ENCODE measurements at regions not wholly inside any gene's neighbourhood (a gene's known extent, or its start where the extent isn't known, plus 50 kb on each side); places are given as distances from the start of the nearest gene placed in this dataset.

GRCh38 chr16:80009971-80010659 is 409.6 kb upstream of the MAF start:
- Mint-ChIP-seq H3K27ac (no peak overlapping the region), H3K9me3 (peaks cover 8% of the 10 kb centered on the region), H3K27me3 (no peaks in the 10 kb centered on the region), H3K36me3 (ENCODE audit: low read depth) (no peaks in the 10 kb centered on the region), H3K4me1 (ENCODE audit: low read depth) (no peaks in the 10 kb centered on the region), H3K4me3 (no peak overlapping the region)
- intact Hi-C loops (cut with micrococcal nuclease), result no loop called here

DNA sequence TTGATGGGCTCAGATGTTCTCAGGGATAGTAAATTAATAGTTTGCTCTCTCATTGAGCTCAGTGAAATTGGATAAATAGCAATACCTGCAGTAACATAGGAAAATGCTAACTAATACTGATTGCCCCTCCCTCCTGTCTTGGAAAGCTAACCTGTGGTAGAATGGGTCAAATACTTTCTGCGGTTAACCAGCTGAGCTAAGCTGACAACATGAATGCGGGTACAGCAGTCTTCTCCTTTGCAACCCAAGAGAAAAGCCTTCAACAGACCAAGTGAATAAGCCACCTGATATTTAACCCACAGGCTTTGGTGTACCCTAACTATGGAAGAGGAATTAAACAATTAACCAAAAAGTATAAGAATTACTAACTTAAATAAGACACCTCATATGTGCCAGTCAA is 408.3 kb upstream of the MAF start:
- intact Hi-C loops (cut with micrococcal nuclease), result no loop called here
- H3K27ac Mint-ChIP-seq, result no peak overlapping the region

DNA sequence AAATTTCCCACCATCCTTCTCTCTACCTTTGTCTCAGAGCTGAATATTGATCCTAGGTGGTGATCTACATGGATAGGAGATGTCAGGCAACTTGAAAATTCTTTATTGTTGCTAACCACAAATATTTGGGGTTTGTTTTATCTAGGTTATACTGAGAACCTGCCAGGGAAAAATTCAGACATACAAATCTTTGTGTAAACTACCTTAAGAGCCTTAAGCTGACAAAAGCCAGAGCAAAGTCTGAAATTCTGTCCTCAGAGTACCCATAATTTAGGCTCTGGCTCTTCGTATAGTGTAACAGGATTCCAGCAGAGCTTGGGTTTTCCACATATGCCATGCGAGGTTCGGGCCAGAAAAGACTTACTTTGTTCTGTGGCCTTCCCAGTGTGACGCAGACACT is 406.7 kb upstream of the MAF start:
- Mint-ChIP-seq H3K4me1 (ENCODE audit: low read depth) (no peaks in the 10 kb centered on the region), H3K36me3 (ENCODE audit: low read depth) (no peaks in the 10 kb centered on the region), H3K4me3 (no peak overlapping the region), H3K27me3 (no peaks in the 10 kb centered on the region), H3K27ac (no peak overlapping the region), H3K9me3 (peaks cover 19% of the 10 kb centered on the region)
- intact Hi-C loops (cut with micrococcal nuclease), result no loop called here

More for the DNA sequence above, 408.3 kb upstream of the MAF start:
- no peaks in the 10 kb centered on the region for H3K4me1 Mint-ChIP-seq (ENCODE audit: low read depth)
- H3K36me3 Mint-ChIP-seq (ENCODE audit: low read depth), result no peaks in the 10 kb centered on the region
- H3K4me3 Mint-ChIP-seq, result no peak overlapping the region
- peaks cover 14% of the 10 kb centered on the region for H3K9me3 Mint-ChIP-seq
- no peaks in the 10 kb centered on the region for H3K27me3 Mint-ChIP-seq

DNA sequence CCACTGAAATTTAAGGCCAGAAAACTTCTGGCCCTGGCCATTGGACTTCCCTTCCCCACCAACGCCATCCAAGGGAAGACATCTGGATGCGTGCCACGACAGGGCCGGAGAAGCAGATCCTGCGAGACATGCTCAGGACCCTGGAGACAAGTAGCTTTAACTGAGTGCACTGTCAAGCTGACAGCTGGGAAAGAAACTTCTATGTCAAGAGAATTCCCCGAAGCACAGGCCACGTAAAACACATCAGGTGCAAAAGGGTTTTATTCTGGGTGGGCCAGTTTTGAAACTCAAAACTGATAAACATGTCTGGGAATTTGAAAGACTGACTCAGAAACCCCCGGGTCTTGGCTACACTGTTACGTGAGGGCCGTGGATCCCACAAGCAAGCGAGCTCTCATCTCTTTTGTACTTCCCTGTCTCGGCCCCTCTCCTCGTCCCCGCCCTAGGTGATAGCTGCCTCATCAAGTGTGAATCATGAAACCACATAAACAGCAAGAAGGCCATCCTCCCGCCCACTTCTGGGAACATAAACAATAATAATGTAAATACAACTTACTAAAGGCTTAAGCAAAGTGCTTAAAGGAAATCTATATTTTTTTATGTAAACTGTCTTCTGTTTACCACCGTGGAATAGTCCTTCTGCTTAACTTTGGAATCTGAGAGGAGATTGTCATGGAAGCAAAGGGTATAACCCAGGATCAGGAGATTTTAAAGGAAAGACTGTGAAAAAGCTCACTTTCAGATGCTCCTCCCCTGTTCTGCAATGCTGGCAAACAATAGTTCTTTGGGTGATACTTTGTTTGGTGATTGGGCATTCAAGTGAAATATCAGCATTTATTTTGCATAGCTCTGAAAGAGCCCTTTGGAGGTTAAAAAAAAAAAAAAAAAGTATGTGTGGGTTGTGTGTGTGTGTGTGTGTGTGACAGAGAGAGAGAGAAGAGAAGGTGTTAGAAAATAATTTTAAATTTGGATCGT is 406.0 kb upstream of the MAF start:
- Mint-ChIP-seq H3K9me3 (peaks cover 19% of the 10 kb centered on the region), H3K4me1 (ENCODE audit: low read depth) (no peaks in the 10 kb centered on the region)
- intact Hi-C loops (cut with micrococcal nuclease), result no loop called here

GRCh38 chr16:80004113-80004512 is 403.6 kb upstream of the MAF start:
- Mint-ChIP-seq H3K9me3 (peaks cover 11% of the 10 kb centered on the region), H3K4me1 (ENCODE audit: low read depth) (no peaks in the 10 kb centered on the region), H3K4me3 (no peak overlapping the region), H3K36me3 (ENCODE audit: low read depth) (no peaks in the 10 kb centered on the region), H3K27me3 (no peaks in the 10 kb centered on the region), H3K27ac (no peak overlapping the region)
- intact Hi-C loops (cut with micrococcal nuclease), result no loop called here

More for the DNA sequence above, 406.0 kb upstream of the MAF start:
- Mint-ChIP-seq H3K4me3 (no peak overlapping the region), H3K27me3 (no peaks in the 10 kb centered on the region), H3K36me3 (ENCODE audit: low read depth) (no peaks in the 10 kb centered on the region), H3K27ac (no peak overlapping the region)

DNA sequence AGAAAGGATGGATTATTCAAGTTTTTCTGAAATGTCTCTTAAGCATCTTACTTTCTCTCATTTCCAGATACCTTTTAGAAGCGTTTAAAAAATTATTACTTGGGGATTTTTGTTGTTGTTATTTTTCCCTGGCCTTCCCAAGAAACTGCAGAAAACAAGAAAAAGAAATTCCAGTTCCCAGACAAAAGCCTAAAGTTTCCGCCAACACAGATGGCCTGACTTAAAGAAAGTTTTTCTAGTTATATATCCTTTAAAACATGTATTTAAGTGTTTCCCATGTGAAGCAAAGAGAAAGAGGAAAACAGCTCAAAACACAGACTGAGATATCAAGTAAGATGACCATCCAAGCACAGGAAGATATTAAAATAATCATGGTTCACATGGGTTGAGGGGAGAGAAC is 401.7 kb upstream of the MAF start:
- Mint-ChIP-seq H3K4me3 (no peak overlapping the region), H3K27ac (no peak overlapping the region), H3K27me3 (no peaks in the 10 kb centered on the region), H3K4me1 (ENCODE audit: low read depth) (no peaks in the 10 kb centered on the region), H3K9me3 (peaks cover 11% of the 10 kb centered on the region), H3K36me3 (ENCODE audit: low read depth) (no peaks in the 10 kb centered on the region)
- intact Hi-C loops (cut with micrococcal nuclease), result no loop called here

GRCh38 chr16:79998143-79998542 is 397.6 kb upstream of the MAF start:
- H3K27me3 Mint-ChIP-seq, result no peaks in the 10 kb centered on the region
- no peak overlapping the region for H3K4me3 Mint-ChIP-seq
- intact Hi-C loops (cut with micrococcal nuclease), result no loop called here
- no peaks in the 10 kb centered on the region for H3K4me1 Mint-ChIP-seq (ENCODE audit: low read depth)
- H3K27ac Mint-ChIP-seq, result no peak overlapping the region
- no peaks in the 10 kb centered on the region for H3K36me3 Mint-ChIP-seq (ENCODE audit: low read depth)
- no peaks in the 10 kb centered on the region for H3K9me3 Mint-ChIP-seq

GRCh38 chr16:79997257-79997656 is 396.7 kb upstream of the MAF start:
- Mint-ChIP-seq H3K36me3 (ENCODE audit: low read depth) (no peaks in the 10 kb centered on the region), H3K4me1 (ENCODE audit: low read depth) (no peaks in the 10 kb centered on the region), H3K9me3 (no peaks in the 10 kb centered on the region), H3K27ac (no peak overlapping the region), H3K27me3 (no peaks in the 10 kb centered on the region), H3K4me3 (no peak overlapping the region)
- intact Hi-C loops (cut with micrococcal nuclease), result no loop called here

- no peak overlapping the region for H3K4me3 Mint-ChIP-seq
- intact Hi-C loops (cut with micrococcal nuclease), result no loop called here
- H3K27me3 Mint-ChIP-seq, result no peaks in the 10 kb centered on the region
- H3K4me1 Mint-ChIP-seq (ENCODE audit: low read depth), result no peaks in the 10 kb centered on the region
- no peak overlapping the region for H3K27ac Mint-ChIP-seq
- H3K36me3 Mint-ChIP-seq (ENCODE audit: low read depth), result no peaks in the 10 kb centered on the region
- no peaks in the 10 kb centered on the region for H3K9me3 Mint-ChIP-seq
Observed at GRCh38 chr16:79996321-79996720, 395.8 kb upstream of the MAF start.

DNA sequence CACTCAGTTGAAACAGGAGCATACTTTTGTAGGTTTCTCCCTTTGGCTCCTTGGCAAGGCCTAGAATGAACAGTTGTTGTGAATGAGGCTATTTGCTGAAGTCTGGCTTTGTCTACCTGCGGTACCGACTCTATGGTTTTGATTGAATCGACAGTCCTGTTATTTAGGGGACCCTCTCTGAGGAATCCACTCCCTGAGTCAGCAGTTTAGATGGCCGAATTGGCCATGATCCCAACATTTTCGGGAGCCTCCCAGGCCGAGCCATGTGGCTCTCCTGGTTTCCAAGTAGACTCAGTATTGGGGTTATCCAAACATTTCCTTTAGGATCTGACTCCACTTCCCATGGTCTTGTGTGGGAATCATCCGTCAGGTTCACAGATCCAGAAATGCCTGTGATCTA is 394.8 kb upstream of the MAF start:
- H3K27ac Mint-ChIP-seq, result no peak overlapping the region
- H3K27me3 Mint-ChIP-seq, result no peaks in the 10 kb centered on the region
- no peak overlapping the region for H3K4me3 Mint-ChIP-seq
- intact Hi-C loops (cut with micrococcal nuclease), result no loop called here
- H3K4me1 Mint-ChIP-seq (ENCODE audit: low read depth), result no peaks in the 10 kb centered on the region
- no peaks in the 10 kb centered on the region for H3K9me3 Mint-ChIP-seq
- no peaks in the 10 kb centered on the region for H3K36me3 Mint-ChIP-seq (ENCODE audit: low read depth)

GRCh38 chr16:79994418-79994817 is 393.9 kb upstream of the MAF start:
- no peaks in the 10 kb centered on the region for H3K27me3 Mint-ChIP-seq
- intact Hi-C loops (cut with micrococcal nuclease), result no loop called here
- H3K4me3 Mint-ChIP-seq, result no peak overlapping the region
- no peaks in the 10 kb centered on the region for H3K4me1 Mint-ChIP-seq (ENCODE audit: low read depth)
- H3K27ac Mint-ChIP-seq, result no peak overlapping the region
- no peaks in the 10 kb centered on the region for H3K9me3 Mint-ChIP-seq
- H3K36me3 Mint-ChIP-seq (ENCODE audit: low read depth), result no peaks in the 10 kb centered on the region

GRCh38 chr16:79993629-79994209 is 393.2 kb upstream of the MAF start:
- Mint-ChIP-seq H3K9me3 (no peaks in the 10 kb centered on the region), H3K36me3 (ENCODE audit: low read depth) (no peaks in the 10 kb centered on the region), H3K4me1 (ENCODE audit: low read depth) (no peaks in the 10 kb centered on the region), H3K27me3 (no peaks in the 10 kb centered on the region), H3K4me3 (no peak overlapping the region), H3K27ac (no peak overlapping the region)
- intact Hi-C loops (cut with micrococcal nuclease), result no loop called here

- Mint-ChIP-seq H3K4me1 (ENCODE audit: low read depth) (peaks cover 8% of the 10 kb centered on the region), H3K4me3 (no peak overlapping the region), H3K9me3 (no peaks in the 10 kb centered on the region), H3K27me3 (no peaks in the 10 kb centered on the region), H3K36me3 (ENCODE audit: low read depth) (no peaks in the 10 kb centered on the region), H3K27ac (no peak overlapping the region)
- intact Hi-C loops (cut with micrococcal nuclease), result no loop called here
Observed at GRCh38 chr16:79991969-79992368, 391.4 kb upstream of the MAF start.

DNA sequence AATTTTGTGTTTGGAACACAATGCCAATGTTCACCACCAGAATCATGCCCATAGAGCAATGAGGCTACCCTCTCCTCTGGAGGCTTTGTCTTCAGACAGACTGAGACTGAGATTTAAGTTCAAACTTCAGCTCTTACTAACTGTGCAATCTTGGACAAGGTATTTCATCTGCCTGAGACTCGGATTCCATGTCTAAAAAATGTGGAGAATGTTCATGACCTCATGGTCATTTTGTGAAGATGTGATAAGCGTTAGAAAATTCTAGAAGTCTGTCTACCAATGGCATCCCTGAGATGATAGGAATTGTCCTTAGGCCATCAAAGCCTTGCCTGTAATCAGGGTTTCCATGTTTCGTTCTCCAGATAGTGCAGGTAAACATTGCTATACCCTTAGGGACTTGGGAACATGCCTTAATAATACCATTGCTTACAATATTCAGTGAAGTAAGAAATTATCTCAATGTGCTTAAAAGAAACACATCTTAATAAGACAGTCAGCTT is 388.2 kb upstream of the MAF start:
- intact Hi-C loops (cut with micrococcal nuclease), result no loop called here
- Mint-ChIP-seq H3K4me1 (ENCODE audit: low read depth) (peaks cover 8% of the 10 kb centered on the region), H3K36me3 (ENCODE audit: low read depth) (no peaks in the 10 kb centered on the region), H3K27ac (no peak overlapping the region), H3K9me3 (no peaks in the 10 kb centered on the region), H3K4me3 (no peak overlapping the region), H3K27me3 (no peaks in the 10 kb centered on the region)

Measured in dendritic cell treated with granulocyte-macrophage colony-stimulating factor and Interleukin-4, amounts not matched to agents 40 ng/mL and 50 ng/mL, for 4 days (primary cell).